Mammary epithelial cell (primary cell): ENCODE measurements at regions not wholly inside any gene's neighbourhood (a gene's known extent, or its start where the extent isn't known, plus 50 kb on each side); places are given as distances from the start of the nearest gene placed in this dataset.

Source experiments
- CTCF ChIP-seq, 2 donors: IDR thresholded peaks in 1 of 2; conservative IDR thresholded peaks in 1 of 2; 2 replicates each; pipeline ENCODE4 v1.5.1; 2011 to 2012; ENCODE audit warnings: inconsistent platforms in 2 of 2, low read length in 2 of 2, mild to moderate bottlenecking in 2 of 2, control low read depth in 1 of 2, low read depth in 1 of 2; ENCODE audit not compliant: insufficient read depth in 1 of 2; ENCODE audit errors: extremely low read depth in 1 of 2
- EZH2 ChIP-seq: IDR thresholded peaks from 2 replicates; pipeline ENCODE4 v1.6.1; 2012; ENCODE audit warnings: low read length, inconsistent platforms, borderline replicate concordance

GRCh38 chr2:18930971-18931370, 341.6 kb upstream of the NT5C1B start:
- TF ChIP-seq CTCF (conservative IDR thresholded peaks at IDR 0.05 in 1 of 2, IDR thresholded peaks at IDR 0.05 in 1 of 2; ENCODE audit: extremely low read depth in 1 of 2, insufficient read depth in 1 of 2, low read depth in 1 of 2, low read length in 2 of 2) (no peak), EZH2 (no peak)
